ENCODE measurements at regions not wholly inside any gene's neighbourhood (a gene's known extent, or its start where the extent isn't known, plus 50 kb on each side); places are given as distances from the start of the nearest gene placed in this dataset.

GRCh38 chr3:181805703-181806102 lies 94.0 kb downstream of the SOX2 start:
- Histone ChIP-seq H3K23ac (ENCODE audit: low read length) (no peak overlapping the region), H3K4me2 (ENCODE audit: low read length) (no peak overlapping the region), H4K12ac (ENCODE audit: low read depth, low read length) (no peak overlapping the region), H2BK120ac (ENCODE audit: insufficient read depth, low read length, poor library complexity) (no peak overlapping the region), H3K79me2 (ENCODE audit: control insufficient read depth, insufficient read depth, low read length, poor library complexity) (no peaks in the 10 kb centered on the region), H4K91ac (ENCODE audit: low read depth, low read length) (no peak overlapping the region), H3K9me3 (ENCODE audit: insufficient read depth, low read depth, low read length) (no peaks in the 10 kb centered on the region), H3K14ac (ENCODE audit: low read length) (no peak overlapping the region), H3K27me3 (ENCODE audit: insufficient read depth, low read length) (no peaks in the 10 kb centered on the region), H2AFZ (ENCODE audit: insufficient read depth, low read length, poor library complexity) (no peak overlapping the region), H2AK5ac (ENCODE audit: low read length) (no peak overlapping the region), H2BK12ac (ENCODE audit: low read length) (no peak overlapping the region), H3K36me3 (ENCODE audit: control insufficient read depth in 1 of 2, insufficient read depth in 2 of 2, low read length in 2 of 2) (no peaks in the 10 kb centered on the region), H3K4me3 (ENCODE audit: low read depth, low read length) (no peak overlapping the region), H3K79me1 (ENCODE audit: low read length) (no peaks in the 10 kb centered on the region), H3K9ac (ENCODE audit: low read length) (no peak overlapping the region), H3K18ac (ENCODE audit: low read length) (no peak overlapping the region), H3K27ac (ENCODE audit: low read depth, low read length) (no peak overlapping the region), H4K8ac (ENCODE audit: low read depth, low read length) (no peak overlapping the region), H3K4me1 (ENCODE audit: control insufficient read depth in 1 of 2, insufficient read depth in 2 of 2, low read length in 2 of 2) (no peaks in the 10 kb centered on the region), H2BK5ac (ENCODE audit: low read depth, low read length, poor library complexity) (no peak overlapping the region), H3K4ac (ENCODE audit: low read depth, low read length) (no peak overlapping the region)
- no CpG with 5 or more reads among the region's 2 CpGs for WGBS (ENCODE audit: extremely low coverage, insufficient coverage, insufficient read length)
- DNase-seq = no peak

- Histone ChIP-seq H3K18ac (ENCODE audit: low read length) (no peak overlapping the region), H3K9me3 (ENCODE audit: insufficient read depth, low read depth, low read length) (no peaks in the 10 kb centered on the region), H3K4me2 (ENCODE audit: low read length) (no peak overlapping the region), H3K79me2 (ENCODE audit: control insufficient read depth, insufficient read depth, low read length, poor library complexity) (no peaks in the 10 kb centered on the region), H3K36me3 (ENCODE audit: control insufficient read depth in 1 of 2, insufficient read depth in 2 of 2, low read length in 2 of 2) (no peaks in the 10 kb centered on the region), H2AFZ (ENCODE audit: insufficient read depth, low read length, poor library complexity) (no peak overlapping the region), H3K79me1 (ENCODE audit: low read length) (no peaks in the 10 kb centered on the region), H4K8ac (ENCODE audit: low read depth, low read length) (no peak overlapping the region), H4K12ac (ENCODE audit: low read depth, low read length) (no peak overlapping the region), H3K23ac (ENCODE audit: low read length) (no peak overlapping the region), H4K91ac (ENCODE audit: low read depth, low read length) (no peak overlapping the region), H3K14ac (ENCODE audit: low read length) (no peak overlapping the region), H2BK120ac (ENCODE audit: insufficient read depth, low read length, poor library complexity) (no peak overlapping the region), H2BK5ac (ENCODE audit: low read depth, low read length, poor library complexity) (no peak overlapping the region), H2AK5ac (ENCODE audit: low read length) (no peak overlapping the region), H3K4me1 (ENCODE audit: control insufficient read depth in 1 of 2, insufficient read depth in 2 of 2, low read length in 2 of 2) (no peaks in the 10 kb centered on the region), H3K27me3 (ENCODE audit: insufficient read depth, low read length) (no peaks in the 10 kb centered on the region), H2BK12ac (ENCODE audit: low read length) (no peak overlapping the region), H3K9ac (ENCODE audit: low read length) (no peak overlapping the region), H3K4ac (ENCODE audit: low read depth, low read length) (no peak overlapping the region), H3K4me3 (ENCODE audit: low read depth, low read length) (no peak overlapping the region), H3K27ac (ENCODE audit: low read depth, low read length) (no peak overlapping the region)
- no peak for DNase-seq
- no CpG with 5 or more reads among the region's 5 CpGs for WGBS (ENCODE audit: extremely low coverage, insufficient coverage, insufficient read length)
Measured at GRCh38 chr3:181808053-181808452, 96.3 kb downstream of the SOX2 start.

GRCh38 chr3:181823716-181824115 lies 112.0 kb downstream of the SOX2 start:
- Histone ChIP-seq H3K9me3 (ENCODE audit: insufficient read depth, low read depth, low read length) (no peaks in the 10 kb centered on the region), H4K91ac (ENCODE audit: low read depth, low read length) (no peak overlapping the region), H2AFZ (ENCODE audit: insufficient read depth, low read length, poor library complexity) (no peak overlapping the region), H4K8ac (ENCODE audit: low read depth, low read length) (no peak overlapping the region), H2BK12ac (ENCODE audit: low read length) (no peak overlapping the region), H2BK5ac (ENCODE audit: low read depth, low read length, poor library complexity) (no peak overlapping the region), H3K27ac (ENCODE audit: low read depth, low read length) (no peak overlapping the region), H3K79me1 (ENCODE audit: low read length) (no peaks in the 10 kb centered on the region), H3K27me3 (ENCODE audit: insufficient read depth, low read length) (no peaks in the 10 kb centered on the region), H3K23ac (ENCODE audit: low read length) (no peak overlapping the region), H3K14ac (ENCODE audit: low read length) (no peak overlapping the region), H3K36me3 (ENCODE audit: control insufficient read depth in 1 of 2, insufficient read depth in 2 of 2, low read length in 2 of 2) (no peaks in the 10 kb centered on the region), H3K4me3 (ENCODE audit: low read depth, low read length) (no peak overlapping the region), H4K12ac (ENCODE audit: low read depth, low read length) (no peak overlapping the region), H3K18ac (ENCODE audit: low read length) (no peak overlapping the region), H3K4me1 (ENCODE audit: control insufficient read depth in 1 of 2, insufficient read depth in 2 of 2, low read length in 2 of 2) (no peaks in the 10 kb centered on the region), H2BK120ac (ENCODE audit: insufficient read depth, low read length, poor library complexity) (no peak overlapping the region), H3K4me2 (ENCODE audit: low read length) (no peak overlapping the region), H2AK5ac (ENCODE audit: low read length) (no peak overlapping the region), H3K4ac (ENCODE audit: low read depth, low read length) (no peak overlapping the region), H3K79me2 (ENCODE audit: control insufficient read depth, insufficient read depth, low read length, poor library complexity) (no peaks in the 10 kb centered on the region), H3K9ac (ENCODE audit: low read length) (no peak overlapping the region)
- DNase-seq = no peak
- WGBS (ENCODE audit: extremely low coverage, insufficient coverage, insufficient read length) = no CpG with 5 or more reads among the region's 4 CpGs

- Histone ChIP-seq H3K4ac (ENCODE audit: low read depth, low read length) (no peak overlapping the region), H3K4me3 (ENCODE audit: low read depth, low read length) (no peak overlapping the region), H3K18ac (ENCODE audit: low read length) (no peak overlapping the region), H2AFZ (ENCODE audit: insufficient read depth, low read length, poor library complexity) (no peak overlapping the region), H3K36me3 (ENCODE audit: control insufficient read depth in 1 of 2, insufficient read depth in 2 of 2, low read length in 2 of 2) (no peaks in the 10 kb centered on the region), H3K9ac (ENCODE audit: low read length) (no peak overlapping the region), H2BK120ac (ENCODE audit: insufficient read depth, low read length, poor library complexity) (no peak overlapping the region), H3K27me3 (ENCODE audit: insufficient read depth, low read length) (no peaks in the 10 kb centered on the region), H2BK5ac (ENCODE audit: low read depth, low read length, poor library complexity) (no peak overlapping the region), H4K8ac (ENCODE audit: low read depth, low read length) (no peak overlapping the region), H3K79me2 (ENCODE audit: control insufficient read depth, insufficient read depth, low read length, poor library complexity) (no peaks in the 10 kb centered on the region), H4K91ac (ENCODE audit: low read depth, low read length) (no peak overlapping the region), H3K79me1 (ENCODE audit: low read length) (no peaks in the 10 kb centered on the region), H3K9me3 (ENCODE audit: insufficient read depth, low read depth, low read length) (no peaks in the 10 kb centered on the region), H3K14ac (ENCODE audit: low read length) (no peak overlapping the region), H2AK5ac (ENCODE audit: low read length) (no peak overlapping the region), H4K12ac (ENCODE audit: low read depth, low read length) (no peak overlapping the region), H3K27ac (ENCODE audit: low read depth, low read length) (no peak overlapping the region), H3K4me2 (ENCODE audit: low read length) (no peak overlapping the region), H3K23ac (ENCODE audit: low read length) (no peak overlapping the region), H2BK12ac (ENCODE audit: low read length) (no peak overlapping the region), H3K4me1 (ENCODE audit: control insufficient read depth in 1 of 2, insufficient read depth in 2 of 2, low read length in 2 of 2) (no peaks in the 10 kb centered on the region)
- no CpG with 5 or more reads among the region's 10 CpGs for WGBS (ENCODE audit: extremely low coverage, insufficient coverage, insufficient read length)
- DNase-seq = no peak
Measured at GRCh38 chr3:181824961-181825360, 113.2 kb downstream of the SOX2 start.
